Adrenal gland (tissue), 5 donors: ENCODE measurements at regions not wholly inside any gene's neighbourhood (a gene's known extent, or its start where the extent isn't known, plus 50 kb on each side); places are given as distances from the start of the nearest gene placed in this dataset.

ENCODE experiments used
- CTCF ChIP-seq, 6 experiments: fragments of 450-650 bp in 4 of 6; fragments of 200-600 bp in 2 of 6; sonication (generic) in 1 of 6; IDR thresholded peaks; 1 replicate in 5 of 6; 2 replicates in 1 of 6; pipeline versions ENCODE4 v1.5.1 to v1.8.0; 2016 to 2021; ENCODE audit warnings: antibody characterized with exemption in 6 of 6, mild to moderate bottlenecking in 2 of 6, moderate library complexity in 1 of 6
- POLR2A ChIP-seq, 2 donors: fragments of 450-650 bp; IDR thresholded peaks; one replicate each; pipeline ENCODE4 v1.6.1; 2017; ENCODE audit warnings: antibody characterized with exemption in 2 of 2, mild to moderate bottlenecking in 2 of 2, moderate library complexity in 1 of 2
- donor health status: DM: no; HTN: no; CAD: no.

GRCh38 chrX:127177966-127178365, 358.4 kb downstream of the PRR32 start:
- TF ChIP-seq CTCF (IDR thresholded peaks at IDR 0.05) = no peak
- TF ChIP-seq POLR2A (IDR thresholded peaks at IDR 0.05) = no peak
